H9 (cell line): ENCODE measurements at regions not wholly inside any gene's neighbourhood (a gene's known extent, or its start where the extent isn't known, plus 50 kb on each side); places are given as distances from the start of the nearest gene placed in this dataset.

Experiments used
- DNase-seq: peaks from one replicate; pipeline ENCODE4 v3.0.0-alpha.2; 2017
- H2AFZ ChIP-seq: one replicate; pipeline ENCODE4 v1.6.1; 2013; ENCODE audit warnings: mild to moderate bottlenecking, low read length, control low read depth, moderate library complexity
- H2AK5ac ChIP-seq: 2 replicates; pipeline ENCODE4 v1.6.1; 2013; ENCODE audit warnings: low read length, control low read depth, mixed read lengths; ENCODE audit not compliant: insufficient read length
- H2BK120ac ChIP-seq: one replicate; pipeline ENCODE4 v1.6.1; 2013; ENCODE audit warnings: low read depth, mild to moderate bottlenecking, low read length, control low read depth, inconsistent platforms; ENCODE audit not compliant: poor library complexity, severe bottlenecking
- H2BK12ac ChIP-seq: 2 replicates; pipeline ENCODE4 v1.6.1; 2013; ENCODE audit warnings: low read length, control low read depth, mixed read lengths, low read depth; ENCODE audit not compliant: insufficient read length
- H2BK15ac ChIP-seq: 2 replicates; pipeline ENCODE4 v1.6.1; 2013; ENCODE audit warnings: low read depth, low read length, control low read depth
- H2BK20ac ChIP-seq: one replicate; pipeline ENCODE4 v1.6.1; 2013; ENCODE audit warnings: low read depth, mild to moderate bottlenecking, low read length, control low read depth, inconsistent platforms; ENCODE audit not compliant: poor library complexity, severe bottlenecking
- H2BK5ac ChIP-seq: 2 replicates; pipeline ENCODE4 v1.6.1; 2013; ENCODE audit warnings: low read length, control low read depth, mixed read lengths; ENCODE audit not compliant: insufficient read length
- H3K14ac ChIP-seq: 2 replicates; pipeline ENCODE4 v1.6.1; 2013; ENCODE audit warnings: low read length, control low read depth; ENCODE audit not compliant: insufficient read depth
- H3K18ac ChIP-seq: 2 replicates; pipeline ENCODE4 v1.6.1; 2013; ENCODE audit warnings: low read depth, mild to moderate bottlenecking, mixed read lengths, low read length, control low read depth; ENCODE audit not compliant: insufficient read length
- H3K23ac ChIP-seq: 2 replicates; pipeline ENCODE4 v1.6.1; 2013; ENCODE audit warnings: low read length, control low read depth, mixed read lengths, low read depth; ENCODE audit not compliant: insufficient read length
- H3K23me2 ChIP-seq: 2 replicates; pipeline ENCODE4 v1.6.1; 2013; ENCODE audit warnings: low read depth, mild to moderate bottlenecking, mixed read lengths, low read length, control low read depth; ENCODE audit not compliant: insufficient read length, poor library complexity, severe bottlenecking
- H3K27ac ChIP-seq: 2 replicates; pipeline ENCODE4 v1.5.1; 2013; ENCODE audit warnings: low read length, control low read depth, mixed read lengths, low read depth; ENCODE audit not compliant: insufficient read length
- H3K27me3 ChIP-seq: 2 replicates; pipeline ENCODE4 v1.6.1; 2013; ENCODE audit warnings: low read length, control low read depth, inconsistent platforms; ENCODE audit not compliant: insufficient read depth
- H3K4ac ChIP-seq: 2 replicates; pipeline ENCODE4 v1.6.1; 2013; ENCODE audit warnings: low read depth, mild to moderate bottlenecking, control low read depth, inconsistent platforms, low read length, moderate library complexity
- H3K4me1 ChIP-seq: 2 replicates; pipeline ENCODE4 v1.6.1; 2013; ENCODE audit warnings: low read length, control low read depth, inconsistent platforms; ENCODE audit not compliant: insufficient read depth
- H3K4me2 ChIP-seq: 2 replicates; pipeline ENCODE4 v1.6.1; 2013; ENCODE audit warnings: low read length, control low read depth, mixed read lengths; ENCODE audit not compliant: insufficient read length, insufficient read depth
- H3K56ac ChIP-seq: 2 replicates; pipeline ENCODE4 v1.6.1; 2013; ENCODE audit warnings: low read depth, mild to moderate bottlenecking, mixed read lengths, low read length, control low read depth; ENCODE audit not compliant: insufficient read length
- H3K79me1 ChIP-seq: 2 replicates; pipeline ENCODE4 v1.6.1; 2013; ENCODE audit warnings: low read depth, mild to moderate bottlenecking, moderate library complexity, low read length, control low read depth, inconsistent platforms; ENCODE audit not compliant: insufficient read depth, poor library complexity, severe bottlenecking
- H3K79me2 ChIP-seq: 2 replicates; pipeline ENCODE4 v1.6.1; 2013; ENCODE audit warnings: low read length, control low read depth, inconsistent platforms; ENCODE audit not compliant: insufficient read depth
- H3K9ac ChIP-seq: 2 replicates; pipeline ENCODE4 v1.6.1; 2013; ENCODE audit warnings: low read length, control low read depth, mixed read lengths; ENCODE audit not compliant: insufficient read length; ENCODE audit errors: extremely low read depth
- H3K9me3 ChIP-seq: one replicate; pipeline ENCODE4 v1.6.1; 2013; ENCODE audit warnings: low read depth, low read length, inconsistent platforms; ENCODE audit not compliant: control insufficient read depth
- H3T11ph ChIP-seq: one replicate; pipeline ENCODE4 v1.6.1; 2013; ENCODE audit warnings: mild to moderate bottlenecking, low read length, control low read depth, inconsistent platforms
- H4K20me1 ChIP-seq: one replicate; pipeline ENCODE4 v1.6.1; 2013; ENCODE audit not compliant: control insufficient read depth, insufficient read length, insufficient read depth
- H4K5ac ChIP-seq: 2 replicates; pipeline ENCODE4 v1.6.1; 2013; ENCODE audit warnings: low read depth, mild to moderate bottlenecking, mixed read lengths, low read length, control low read depth; ENCODE audit not compliant: insufficient read length
- H4K8ac ChIP-seq: replicated peaks from 2 replicates; pipeline ENCODE4 v1.6.1; 2013; ENCODE audit warnings: low read length, control low read depth, mixed read lengths, low read depth; ENCODE audit not compliant: insufficient read length
- H4K91ac ChIP-seq: 2 replicates; pipeline ENCODE4 v1.6.1; 2013; ENCODE audit warnings: low read depth, mild to moderate bottlenecking, moderate library complexity, mixed read lengths, low read length, control low read depth; ENCODE audit not compliant: insufficient read length
- H3K27ac Mint-ChIP-seq, 3 experiments: 2 replicates in 2 of 3; 3 replicates in 1 of 3; pipeline ENCODE4 v1.8.0; 2020 to 2021; ENCODE audit warnings: mixed read lengths in 3 of 3, mild to moderate bottlenecking in 1 of 3, moderate library complexity in 1 of 3
- H3K27me3 Mint-ChIP-seq: 2 replicates; pipeline ENCODE4 v1.8.0; 2021; ENCODE audit warnings: low read depth, mild to moderate bottlenecking, moderate library complexity, mixed read lengths
- H3K36me3 Mint-ChIP-seq, 3 experiments: 2 replicates in 2 of 3; 3 replicates in 1 of 3; pipeline ENCODE4 v1.8.0; 2020 to 2021; ENCODE audit warnings: low read depth in 3 of 3, mixed read lengths in 3 of 3; ENCODE audit not compliant: insufficient read depth in 1 of 3
- H3K4me1 Mint-ChIP-seq, 2 experiments: 2 replicates each; pipeline ENCODE4 v1.8.0; 2020; ENCODE audit warnings: mixed read lengths in 2 of 2
- H3K4me3 Mint-ChIP-seq, 2 experiments: 2 replicates in 1 of 2; 3 replicates in 1 of 2; pipeline ENCODE4 v1.8.0; 2020 to 2021; ENCODE audit warnings: mild to moderate bottlenecking in 2 of 2, mixed read lengths in 2 of 2, moderate library complexity in 1 of 2
- H3K9me3 Mint-ChIP-seq, 2 experiments: 2 replicates in 1 of 2; 3 replicates in 1 of 2; pipeline ENCODE4 v1.8.0; 2020; ENCODE audit warnings: mild to moderate bottlenecking in 2 of 2, mixed read lengths in 2 of 2, moderate library complexity in 1 of 2
- WGBS: extraction: QIAGEN DNeasy Blood & Tissue Kit; methylation state at CpG from one replicate; pipeline ENCODE4 v1.1.7; 2013; ENCODE audit warnings: missing lambda C conversion rate, low lambda C conversion rate, mixed read lengths; ENCODE audit not compliant: insufficient read length; ENCODE audit errors: extremely low coverage; 5-methylcytosine and 5-hydroxymethylcytosine counted together
- TF ChIP-seq, protein P1 (sequence below): fragments of 200-600 bp; sonication (generic); conservative IDR thresholded peaks from 3 replicates; pipeline ENCODE4 v1.8.0; 2021; ENCODE audit warnings: antibody characterized with exemption, mild to moderate bottlenecking

DNA sequence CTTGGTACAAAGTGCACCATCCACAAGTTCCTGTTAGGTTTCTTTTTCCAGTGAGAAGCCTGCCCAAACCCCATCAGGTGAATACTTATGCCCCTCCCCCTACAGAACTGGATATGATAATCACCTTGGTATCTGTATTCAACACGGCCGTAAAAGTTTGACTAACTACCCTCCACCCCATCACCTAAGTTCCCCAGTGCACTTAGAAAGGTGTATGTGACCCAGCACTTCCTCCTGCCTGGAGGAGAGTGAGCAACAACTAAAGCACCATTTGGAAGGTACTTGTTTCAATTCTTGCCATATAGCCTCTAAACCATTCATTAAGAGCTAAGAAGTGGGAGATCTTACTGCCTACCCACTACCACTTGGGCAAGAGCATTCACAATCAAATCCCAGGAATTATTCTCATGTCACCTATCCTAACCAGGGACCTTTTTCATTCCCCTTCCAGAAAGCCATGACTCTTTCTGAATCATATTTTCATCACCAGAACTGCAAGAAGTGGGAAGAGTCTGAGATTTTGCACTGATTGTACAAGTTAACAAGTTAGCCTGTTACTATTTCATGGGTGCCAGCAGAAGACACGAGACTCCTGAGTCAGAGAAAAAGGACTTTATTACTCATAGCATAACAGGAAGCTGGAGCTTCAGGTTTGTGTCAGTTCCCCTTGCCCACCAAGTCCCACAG is 53.5 kb upstream of the NDUFV2 start:
- Histone ChIP-seq H3K79me2 (no peaks in the 10 kb centered on the region), H3K23ac (no peak overlapping the region), H2AFZ (no peak overlapping the region), H2BK12ac (no peak overlapping the region), H3K4me1 (no peaks in the 10 kb centered on the region), H3K23me2 (no peaks in the 10 kb centered on the region), H3K9me3 (no peaks in the 10 kb centered on the region), H3K14ac (no peak overlapping the region), H3K56ac (no peak overlapping the region), H3K18ac (no peak overlapping the region), H3K4ac (no peak overlapping the region), H4K91ac (no peak overlapping the region), H3K79me1 (no peaks in the 10 kb centered on the region), H3K27ac (no peak overlapping the region), H2BK20ac (no peak overlapping the region), H2BK15ac (no peak overlapping the region), H3T11ph (no peak overlapping the region), H4K5ac (no peak overlapping the region), H3K9ac (no peak overlapping the region), H3K27me3 (no peaks in the 10 kb centered on the region), H2BK5ac (no peak overlapping the region), H4K20me1 (no peaks in the 10 kb centered on the region), H4K8ac (no peak overlapping the region), H3K4me2 (no peak overlapping the region), H2AK5ac (no peak overlapping the region), H2BK120ac (no peak overlapping the region)
- Mint-ChIP-seq H3K27me3 (no peaks in the 10 kb centered on the region), H3K9me3 (peaks cover 37% of the 10 kb centered on the region in 2 experiments), H3K4me1 (no peaks in the 10 kb centered on the region), H3K4me3 (no peak overlapping the region), H3K27ac (no peak overlapping the region), H3K36me3 (peaks cover 18 to 38% (median 19%) of the 10 kb centered on the region in 3 experiments)
- no peak for DNase-seq
- no CpG with 5 or more reads among the region's 3 CpGs for whole genome bisulfite sequencing
- TF ChIP-seq, protein P1, sequence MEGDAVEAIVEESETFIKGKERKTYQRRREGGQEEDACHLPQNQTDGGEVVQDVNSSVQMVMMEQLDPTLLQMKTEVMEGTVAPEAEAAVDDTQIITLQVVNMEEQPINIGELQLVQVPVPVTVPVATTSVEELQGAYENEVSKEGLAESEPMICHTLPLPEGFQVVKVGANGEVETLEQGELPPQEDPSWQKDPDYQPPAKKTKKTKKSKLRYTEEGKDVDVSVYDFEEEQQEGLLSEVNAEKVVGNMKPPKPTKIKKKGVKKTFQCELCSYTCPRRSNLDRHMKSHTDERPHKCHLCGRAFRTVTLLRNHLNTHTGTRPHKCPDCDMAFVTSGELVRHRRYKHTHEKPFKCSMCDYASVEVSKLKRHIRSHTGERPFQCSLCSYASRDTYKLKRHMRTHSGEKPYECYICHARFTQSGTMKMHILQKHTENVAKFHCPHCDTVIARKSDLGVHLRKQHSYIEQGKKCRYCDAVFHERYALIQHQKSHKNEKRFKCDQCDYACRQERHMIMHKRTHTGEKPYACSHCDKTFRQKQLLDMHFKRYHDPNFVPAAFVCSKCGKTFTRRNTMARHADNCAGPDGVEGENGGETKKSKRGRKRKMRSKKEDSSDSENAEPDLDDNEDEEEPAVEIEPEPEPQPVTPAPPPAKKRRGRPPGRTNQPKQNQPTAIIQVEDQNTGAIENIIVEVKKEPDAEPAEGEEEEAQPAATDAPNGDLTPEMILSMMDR, result no peak
